ENCODE measurements at regions not wholly inside any gene's neighbourhood (a gene's known extent, or its start where the extent isn't known, plus 50 kb on each side); places are given as distances from the start of the nearest gene placed in this dataset.

- FAIRE-seq = no peak
- peak; percentile 22 to 36 for DNase-seq (ENCODE audit: low read depth in 1 of 2, low spot score in 1 of 2)
- 11% methylated on average over 3 of the region's 5 CpGs for WGBS (ENCODE audit: missing lambda C conversion rate)
- ChIA-PET CTCF (interaction anchor here (0.6 to 2.0 kb wide), 7 partner anchors 98 to 1630 kb away, joined by 3 to 7 read pairs (median 3); no protein-coding TSS in a partner anchor), POLR2A (interaction anchor here (0.6 to 1.2 kb wide), 3 partner anchors 61 to 125 kb away, joined by 3 to 6 read pairs (median 3); no protein-coding TSS in a partner anchor)
- no peaks in the 10 kb centered on the region for H3K9me3 ChIP-seq
- H3K4me3 ChIP-seq = no peak overlapping the region
- peak; percentile 31 to 45; a peak in 3 of 6 replicates for ATAC-seq
- peak overlapping the region; percentile 92 for H3K27ac ChIP-seq
- peak overlapping the region; percentile 55 for H3K4me2 ChIP-seq
- peaks cover 62% of the 10 kb centered on the region for H3K4me1 ChIP-seq
- TF ChIP-seq, protein P1, sequence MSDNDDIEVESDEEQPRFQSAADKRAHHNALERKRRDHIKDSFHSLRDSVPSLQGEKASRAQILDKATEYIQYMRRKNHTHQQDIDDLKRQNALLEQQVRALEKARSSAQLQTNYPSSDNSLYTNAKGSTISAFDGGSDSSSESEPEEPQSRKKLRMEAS (IDR thresholded peaks at IDR 0.05) = peak; percentile 24; the same call in 1 of the 2 replicates
- TF ChIP-seq JUN (IDR thresholded peaks at IDR 0.05) (0 out of 5 replicates have a peak, but pooled peaks of 1 of the 2 experiments have one; percentile 9), MAZ (IDR thresholded peaks at IDR 0.05; ENCODE audit: borderline replicate concordance, low read depth, low read length) (no peak), GATA3 (IDR thresholded peaks at IDR 0.05; ENCODE audit: borderline replicate concordance) (no peak), SMC3 (IDR thresholded peaks at IDR 0.05) (no peak; the same call in 2 of the 3 replicates), NPAS2 (CRISPR knock-in tag; IDR thresholded peaks at IDR 0.05; ENCODE audit: borderline replicate concordance) (no peak), HEYL (CRISPR knock-in tag; IDR thresholded peaks at IDR 0.05) (no peak), EP300 (IDR thresholded peaks at IDR 0.05) (no peak), ELK1 (IDR thresholded peaks at IDR 0.05; ENCODE audit: low read depth, low read length) (no peak)
These were observed 172.1 kb downstream of the NUFIP1 start for GRCh38 chr13:44817131-44817671.

DNA sequence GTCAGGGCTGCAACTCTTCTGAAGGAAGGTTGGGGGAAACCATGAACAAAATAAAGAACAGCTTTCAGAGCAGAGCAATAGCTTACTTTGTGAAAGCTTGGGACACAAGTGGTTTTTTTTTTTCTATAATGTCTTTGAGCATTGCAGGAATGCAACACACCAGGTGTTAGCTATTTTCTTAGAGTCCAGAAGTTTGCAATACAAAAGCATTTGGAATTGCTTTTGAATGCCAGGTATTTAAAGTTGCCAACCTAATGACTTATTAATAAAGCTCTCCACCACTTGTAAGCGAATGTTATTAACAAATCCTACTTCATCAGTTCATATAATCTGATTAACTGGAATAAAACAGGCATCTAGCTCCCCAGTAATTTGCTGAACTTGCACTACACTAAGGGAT, 172.6 kb downstream of the NUFIP1 start:
- peak overlapping the region; percentile 55 for H3K4me2 ChIP-seq
- peak overlapping the region; percentile 92 for H3K27ac ChIP-seq
- ChIA-PET CTCF (interaction anchor here (0.6 to 2.0 kb wide), 7 partner anchors 53 to 1629 kb away, joined by 3 to 7 read pairs (median 3); no protein-coding TSS in a partner anchor), POLR2A (interaction anchor here (0.6 to 1.2 kb wide), 3 partner anchors 60 to 125 kb away, joined by 3 to 6 read pairs (median 3); no protein-coding TSS in a partner anchor)
- FAIRE-seq = no peak
- H3K4me1 ChIP-seq = peaks cover 65% of the 10 kb centered on the region
- TF ChIP-seq MAFK (IDR thresholded peaks at IDR 0.05; ENCODE audit: partially characterized antibody) (peak; percentile 63), KDM5A (IDR thresholded peaks at IDR 0.05) (no peak)
- H3K9me3 ChIP-seq = no peaks in the 10 kb centered on the region
- H3K4me3 ChIP-seq = no peak overlapping the region
- WGBS (ENCODE audit: missing lambda C conversion rate) = 96% methylated on average over 1 of the region's 1 CpG
- DNase-seq (ENCODE audit: low read depth in 1 of 2, low spot score in 1 of 2) = no peak
- no peak for ATAC-seq

GRCh38 chr13:44815623-44816022, 173.6 kb downstream of the NUFIP1 start:
- peak; percentile 94 to 96 for ATAC-seq
- peaks cover 76% of the 10 kb centered on the region for H3K4me1 ChIP-seq
- no peaks in the 10 kb centered on the region for H3K9me3 ChIP-seq
- FAIRE-seq = no peak
- peak overlapping the region; percentile 92 for H3K27ac ChIP-seq
- peak overlapping the region; percentile 55 for H3K4me2 ChIP-seq
- CTCF ChIA-PET = interaction anchor here (1.0 to 2.0 kb wide), 3 partner anchors 11 to 333 kb away, joined by 3 to 7 read pairs (median 4); no protein-coding TSS in a partner anchor
- no peak overlapping the region for H3K4me3 ChIP-seq
- DNase-seq (ENCODE audit: low read depth in 1 of 2, low spot score in 1 of 2) = peak; percentile 75 to 87
- 0% methylated on average over 5 of the region's 5 CpGs for WGBS (ENCODE audit: missing lambda C conversion rate)
- POLR2A ChIA-PET = interaction anchor here (1.2 kb wide), 4 partner anchors 102 to 239 kb away, joined by 3 to 6 read pairs (median 5); partner anchors contain the start of gene TSC22D1
- TF ChIP-seq ATOH8 (CRISPR knock-in tag; IDR thresholded peaks at IDR 0.05; ENCODE audit: low read depth) (no peak), CHD4 (IDR thresholded peaks at IDR 0.05; ENCODE audit: borderline replicate concordance) (no peak), TFCP2L1 (CRISPR knock-in tag; IDR thresholded peaks at IDR 0.05) (no peak), CBX2 (IDR thresholded peaks at IDR 0.05; ENCODE audit: borderline replicate concordance, low read depth) (no peak), HOXB5 (CRISPR knock-in tag; IDR thresholded peaks at IDR 0.05) (no peak), EHF (CRISPR knock-in tag; IDR thresholded peaks at IDR 0.05) (no peak), SREBF2 (IDR thresholded peaks at IDR 0.05) (no peak), KDM5A (IDR thresholded peaks at IDR 0.05) (no peak), EHMT2 (IDR thresholded peaks at IDR 0.05; ENCODE audit: low read depth) (no peak), ELK1 (IDR thresholded peaks at IDR 0.05; ENCODE audit: low read depth, low read length) (no peak), FOSB (CRISPR knock-in tag; IDR thresholded peaks at IDR 0.05) (no peak), HDAC2 (IDR thresholded peaks at IDR 0.05) (no peak), CEBPB (IDR thresholded peaks at IDR 0.05) (peak; percentile 93 to 98), SMC3 (IDR thresholded peaks at IDR 0.05) (peak; percentile 39; the same call in 2 of the 3 replicates), TP53 (CRISPR knock-in tag; IDR thresholded peaks at IDR 0.05) (no peak), ZNF302 (CRISPR knock-in tag; IDR thresholded peaks at IDR 0.05) (no peak), NFE2L2 (conservative IDR thresholded peaks at IDR 0.05; ENCODE audit: low read length) (no peak), BHLHE40 (IDR thresholded peaks at IDR 0.05; ENCODE audit: low read depth, low read length) (no peak), HOXA7 (CRISPR knock-in tag; IDR thresholded peaks at IDR 0.05) (no peak), ZSCAN20 (CRISPR knock-in tag; IDR thresholded peaks at IDR 0.05) (no peak), HEYL (CRISPR knock-in tag; IDR thresholded peaks at IDR 0.05) (no peak)
- TF ChIP-seq, protein P1 (IDR thresholded peaks at IDR 0.05) = peak; percentile 90
- TF ChIP-seq, protein P2, sequence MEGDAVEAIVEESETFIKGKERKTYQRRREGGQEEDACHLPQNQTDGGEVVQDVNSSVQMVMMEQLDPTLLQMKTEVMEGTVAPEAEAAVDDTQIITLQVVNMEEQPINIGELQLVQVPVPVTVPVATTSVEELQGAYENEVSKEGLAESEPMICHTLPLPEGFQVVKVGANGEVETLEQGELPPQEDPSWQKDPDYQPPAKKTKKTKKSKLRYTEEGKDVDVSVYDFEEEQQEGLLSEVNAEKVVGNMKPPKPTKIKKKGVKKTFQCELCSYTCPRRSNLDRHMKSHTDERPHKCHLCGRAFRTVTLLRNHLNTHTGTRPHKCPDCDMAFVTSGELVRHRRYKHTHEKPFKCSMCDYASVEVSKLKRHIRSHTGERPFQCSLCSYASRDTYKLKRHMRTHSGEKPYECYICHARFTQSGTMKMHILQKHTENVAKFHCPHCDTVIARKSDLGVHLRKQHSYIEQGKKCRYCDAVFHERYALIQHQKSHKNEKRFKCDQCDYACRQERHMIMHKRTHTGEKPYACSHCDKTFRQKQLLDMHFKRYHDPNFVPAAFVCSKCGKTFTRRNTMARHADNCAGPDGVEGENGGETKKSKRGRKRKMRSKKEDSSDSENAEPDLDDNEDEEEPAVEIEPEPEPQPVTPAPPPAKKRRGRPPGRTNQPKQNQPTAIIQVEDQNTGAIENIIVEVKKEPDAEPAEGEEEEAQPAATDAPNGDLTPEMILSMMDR (IDR thresholded peaks at IDR 0.05) = no peak
